ENCODE measurements at regions not wholly inside any gene's neighbourhood (a gene's known extent, or its start where the extent isn't known, plus 50 kb on each side); places are given as distances from the start of the nearest gene placed in this dataset.

DNA sequence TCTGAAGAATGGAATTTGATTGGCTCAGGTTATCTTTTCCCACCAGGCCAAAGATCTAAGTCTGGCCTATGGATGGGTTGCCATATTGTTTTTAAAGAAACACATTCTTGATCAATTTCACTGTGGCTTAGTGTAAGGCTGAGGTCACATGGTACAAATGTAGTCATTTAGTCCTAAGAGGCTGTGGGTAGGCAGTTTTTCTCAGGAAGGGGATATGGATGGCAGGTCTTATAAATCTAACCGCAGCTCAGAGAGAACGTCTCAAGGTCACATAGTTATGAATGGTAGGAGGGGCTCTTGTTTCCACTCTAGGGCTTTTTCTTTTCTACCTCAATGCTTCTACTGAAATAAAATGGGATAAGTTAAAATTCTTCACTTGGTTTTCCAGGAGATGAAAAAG lies 128.6 kb upstream of the ACTBL2 start:
- Histone ChIP-seq H3K27ac (ENCODE audit: low read depth, low read length) (no peak overlapping the region), H3K27me3 (ENCODE audit: control insufficient read depth, insufficient read depth, low read length, poor library complexity, severe bottlenecking) (no peaks in the 10 kb centered on the region), H3K36me3 (ENCODE audit: control insufficient read depth, insufficient read depth, low read length) (no peaks in the 10 kb centered on the region), H3K9ac (ENCODE audit: extremely low read depth, low read length, poor library complexity, severe bottlenecking) (no peak overlapping the region), H3K4me1 (ENCODE audit: control insufficient read depth, insufficient read depth, low read length) (no peaks in the 10 kb centered on the region), H3K9me3 (ENCODE audit: control insufficient read depth, low read length) (no peaks in the 10 kb centered on the region), H3K4me3 (ENCODE audit: low read length) (no peak overlapping the region)
- H3K4me1 Mint-ChIP-seq: no peaks in the 10 kb centered on the region
- WGBS, 2 experiments (ENCODE audit: insufficient coverage in 1 of 2, insufficient read length in 1 of 2): 85% methylated on average over 2 of the region's 2 CpGs; no CpG with 5 or more reads in 1 of the 2 experiments
- no peak overlapping the region for H3K4me3 Mint-ChIP-seq
- DNase-seq: no peak
- no peaks in the 10 kb centered on the region for H3K36me3 Mint-ChIP-seq (ENCODE audit: low read depth)
- H3K27ac Mint-ChIP-seq: no peak overlapping the region
- H3K9me3 Mint-ChIP-seq: no peaks in the 10 kb centered on the region
- H3K27me3 Mint-ChIP-seq (ENCODE audit: insufficient read depth): no peaks in the 10 kb centered on the region
- TF ChIP-seq, protein P1, sequence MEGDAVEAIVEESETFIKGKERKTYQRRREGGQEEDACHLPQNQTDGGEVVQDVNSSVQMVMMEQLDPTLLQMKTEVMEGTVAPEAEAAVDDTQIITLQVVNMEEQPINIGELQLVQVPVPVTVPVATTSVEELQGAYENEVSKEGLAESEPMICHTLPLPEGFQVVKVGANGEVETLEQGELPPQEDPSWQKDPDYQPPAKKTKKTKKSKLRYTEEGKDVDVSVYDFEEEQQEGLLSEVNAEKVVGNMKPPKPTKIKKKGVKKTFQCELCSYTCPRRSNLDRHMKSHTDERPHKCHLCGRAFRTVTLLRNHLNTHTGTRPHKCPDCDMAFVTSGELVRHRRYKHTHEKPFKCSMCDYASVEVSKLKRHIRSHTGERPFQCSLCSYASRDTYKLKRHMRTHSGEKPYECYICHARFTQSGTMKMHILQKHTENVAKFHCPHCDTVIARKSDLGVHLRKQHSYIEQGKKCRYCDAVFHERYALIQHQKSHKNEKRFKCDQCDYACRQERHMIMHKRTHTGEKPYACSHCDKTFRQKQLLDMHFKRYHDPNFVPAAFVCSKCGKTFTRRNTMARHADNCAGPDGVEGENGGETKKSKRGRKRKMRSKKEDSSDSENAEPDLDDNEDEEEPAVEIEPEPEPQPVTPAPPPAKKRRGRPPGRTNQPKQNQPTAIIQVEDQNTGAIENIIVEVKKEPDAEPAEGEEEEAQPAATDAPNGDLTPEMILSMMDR (conservative IDR thresholded peaks at IDR 0.05): no peak

GRCh38 chr5:57608542-57608941 lies 125.9 kb upstream of the ACTBL2 start:
- Mint-ChIP-seq H3K36me3 (ENCODE audit: low read depth) (no peaks in the 10 kb centered on the region), H3K27me3 (ENCODE audit: insufficient read depth) (peaks cover 3% of the 10 kb centered on the region), H3K4me1 (no peaks in the 10 kb centered on the region), H3K9me3 (no peaks in the 10 kb centered on the region), H3K27ac (no peak overlapping the region), H3K4me3 (no peak overlapping the region)
- Histone ChIP-seq H3K36me3 (ENCODE audit: control insufficient read depth, insufficient read depth, low read length) (no peaks in the 10 kb centered on the region), H3K4me3 (ENCODE audit: low read length) (no peak overlapping the region), H3K4me1 (ENCODE audit: control insufficient read depth, insufficient read depth, low read length) (no peaks in the 10 kb centered on the region), H3K27me3 (ENCODE audit: control insufficient read depth, insufficient read depth, low read length, poor library complexity, severe bottlenecking) (peaks cover 3% of the 10 kb centered on the region), H3K27ac (ENCODE audit: low read depth, low read length) (no peak overlapping the region), H3K9me3 (ENCODE audit: control insufficient read depth, low read length) (no peaks in the 10 kb centered on the region), H3K9ac (ENCODE audit: extremely low read depth, low read length, poor library complexity, severe bottlenecking) (no peak overlapping the region)
- TF ChIP-seq, protein P1 (conservative IDR thresholded peaks at IDR 0.05): no peak
- no peak for DNase-seq

DNA sequence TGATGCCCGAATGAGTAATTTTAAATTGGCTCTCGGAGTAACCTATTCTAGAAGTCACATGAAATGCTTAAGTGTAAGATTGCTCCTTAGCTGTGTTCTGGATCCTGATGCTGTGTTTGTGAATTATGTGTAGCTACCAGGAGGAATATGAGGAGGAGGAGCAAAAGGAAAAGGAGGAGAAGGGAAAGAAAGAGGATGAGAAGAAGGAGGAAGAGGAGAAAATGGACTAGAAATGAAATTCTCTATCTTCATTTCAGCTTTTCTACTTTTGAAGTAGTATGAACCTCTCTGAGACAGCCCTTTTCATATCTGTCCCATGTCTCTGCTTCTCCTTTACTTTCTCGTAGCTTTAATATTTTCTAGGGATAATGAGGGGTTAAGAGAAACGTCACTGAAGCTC lies 119.4 kb upstream of the ACTBL2 start:
- WGBS, 2 experiments (ENCODE audit: insufficient coverage in 1 of 2, insufficient read length in 1 of 2): 82 to 94% methylated on average over 2 to 4 of the region's 4 CpGs
- DNase-seq: no peak
- no peaks in the 10 kb centered on the region for H3K9me3 Mint-ChIP-seq
- H3K36me3 ChIP-seq (ENCODE audit: control insufficient read depth, insufficient read depth, low read length): no peaks in the 10 kb centered on the region
- no peak overlapping the region for H3K4me3 ChIP-seq (ENCODE audit: low read length)
- H3K27ac ChIP-seq (ENCODE audit: low read depth, low read length): no peak overlapping the region
- TF ChIP-seq, protein P1 (conservative IDR thresholded peaks at IDR 0.05): no peak
- H3K4me3 Mint-ChIP-seq: no peak overlapping the region
- peaks cover 33% of the 10 kb centered on the region for H3K27me3 Mint-ChIP-seq (ENCODE audit: insufficient read depth)
- H3K9me3 ChIP-seq (ENCODE audit: control insufficient read depth, low read length): no peaks in the 10 kb centered on the region
- no peak overlapping the region for H3K9ac ChIP-seq (ENCODE audit: extremely low read depth, low read length, poor library complexity, severe bottlenecking)
- H3K4me1 Mint-ChIP-seq: no peaks in the 10 kb centered on the region
- no peaks in the 10 kb centered on the region for H3K4me1 ChIP-seq (ENCODE audit: control insufficient read depth, insufficient read depth, low read length)
- H3K27me3 ChIP-seq (ENCODE audit: control insufficient read depth, insufficient read depth, low read length, poor library complexity, severe bottlenecking): peaks cover 40% of the 10 kb centered on the region
- no peaks in the 10 kb centered on the region for H3K36me3 Mint-ChIP-seq (ENCODE audit: low read depth)
- no peak overlapping the region for H3K27ac Mint-ChIP-seq

Measured in endodermal cell (in vitro differentiated cells).